ENCODE measurements at regions not wholly inside any gene's neighbourhood (a gene's known extent, or its start where the extent isn't known, plus 50 kb on each side); places are given as distances from the start of the nearest gene placed in this dataset.

DNA sequence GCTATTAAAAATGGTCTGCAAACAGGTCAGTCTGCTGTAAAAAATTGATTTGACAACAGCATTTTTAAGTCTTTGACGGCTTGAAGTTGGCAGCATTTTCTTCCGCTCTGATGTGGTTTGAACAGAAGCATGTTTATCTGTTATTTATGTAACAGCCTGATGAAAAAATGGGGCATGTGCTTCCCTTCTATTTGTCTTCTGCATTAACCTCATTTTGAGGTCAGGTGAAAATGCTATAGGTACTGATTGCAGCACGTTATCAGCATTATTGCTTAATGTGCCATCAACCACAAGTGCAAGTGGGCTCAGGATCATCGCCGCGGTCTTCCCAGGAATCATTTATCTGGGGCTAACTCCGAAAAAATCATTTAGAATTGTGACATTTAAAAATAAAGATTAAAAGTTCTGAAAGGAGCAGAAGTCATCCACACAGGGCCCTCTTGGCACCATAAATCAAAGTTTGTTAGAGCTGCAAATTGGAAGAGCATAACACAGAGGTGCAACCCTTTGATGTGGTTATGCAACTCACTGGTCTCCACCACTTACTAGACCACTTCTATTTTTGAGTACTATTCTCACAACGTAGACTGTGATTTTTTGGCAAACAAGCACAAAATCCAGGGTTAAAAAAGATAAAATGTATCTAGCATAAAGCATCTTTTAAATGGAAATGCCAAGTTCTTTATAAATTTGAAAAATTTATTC lies 307.7 kb downstream of the MDFIC start:
- H3K9me3 ChIP-seq, result peaks cover 0 to 2% (median 0%) of the 10 kb centered on the region in 12 donors
- no peak overlapping the region for H3K4me3 ChIP-seq
- DNase-seq (no peak), ATAC-seq (no peak)
- H3K27ac ChIP-seq, result no peak overlapping the region
- intact Hi-C loops (cut with DNase I), result no loop called here
- H3K4me1 ChIP-seq, result peaks cover 0 to 11% (median 0%) of the 10 kb centered on the region in 12 donors
- TF ChIP-seq, protein P1, sequence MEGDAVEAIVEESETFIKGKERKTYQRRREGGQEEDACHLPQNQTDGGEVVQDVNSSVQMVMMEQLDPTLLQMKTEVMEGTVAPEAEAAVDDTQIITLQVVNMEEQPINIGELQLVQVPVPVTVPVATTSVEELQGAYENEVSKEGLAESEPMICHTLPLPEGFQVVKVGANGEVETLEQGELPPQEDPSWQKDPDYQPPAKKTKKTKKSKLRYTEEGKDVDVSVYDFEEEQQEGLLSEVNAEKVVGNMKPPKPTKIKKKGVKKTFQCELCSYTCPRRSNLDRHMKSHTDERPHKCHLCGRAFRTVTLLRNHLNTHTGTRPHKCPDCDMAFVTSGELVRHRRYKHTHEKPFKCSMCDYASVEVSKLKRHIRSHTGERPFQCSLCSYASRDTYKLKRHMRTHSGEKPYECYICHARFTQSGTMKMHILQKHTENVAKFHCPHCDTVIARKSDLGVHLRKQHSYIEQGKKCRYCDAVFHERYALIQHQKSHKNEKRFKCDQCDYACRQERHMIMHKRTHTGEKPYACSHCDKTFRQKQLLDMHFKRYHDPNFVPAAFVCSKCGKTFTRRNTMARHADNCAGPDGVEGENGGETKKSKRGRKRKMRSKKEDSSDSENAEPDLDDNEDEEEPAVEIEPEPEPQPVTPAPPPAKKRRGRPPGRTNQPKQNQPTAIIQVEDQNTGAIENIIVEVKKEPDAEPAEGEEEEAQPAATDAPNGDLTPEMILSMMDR (IDR thresholded peaks at IDR 0.05), result no peak
- no peak for TF ChIP-seq POLR2A (IDR thresholded peaks at IDR 0.05)
- H3K36me3 ChIP-seq, result no peaks in the 10 kb centered on the region
- WGBS, 4 donors, result 83 to 89% (median 86%) methylated on average over 8 of the region's 8 CpGs
- H3K27me3 ChIP-seq, result no peaks in the 10 kb centered on the region

DNA sequence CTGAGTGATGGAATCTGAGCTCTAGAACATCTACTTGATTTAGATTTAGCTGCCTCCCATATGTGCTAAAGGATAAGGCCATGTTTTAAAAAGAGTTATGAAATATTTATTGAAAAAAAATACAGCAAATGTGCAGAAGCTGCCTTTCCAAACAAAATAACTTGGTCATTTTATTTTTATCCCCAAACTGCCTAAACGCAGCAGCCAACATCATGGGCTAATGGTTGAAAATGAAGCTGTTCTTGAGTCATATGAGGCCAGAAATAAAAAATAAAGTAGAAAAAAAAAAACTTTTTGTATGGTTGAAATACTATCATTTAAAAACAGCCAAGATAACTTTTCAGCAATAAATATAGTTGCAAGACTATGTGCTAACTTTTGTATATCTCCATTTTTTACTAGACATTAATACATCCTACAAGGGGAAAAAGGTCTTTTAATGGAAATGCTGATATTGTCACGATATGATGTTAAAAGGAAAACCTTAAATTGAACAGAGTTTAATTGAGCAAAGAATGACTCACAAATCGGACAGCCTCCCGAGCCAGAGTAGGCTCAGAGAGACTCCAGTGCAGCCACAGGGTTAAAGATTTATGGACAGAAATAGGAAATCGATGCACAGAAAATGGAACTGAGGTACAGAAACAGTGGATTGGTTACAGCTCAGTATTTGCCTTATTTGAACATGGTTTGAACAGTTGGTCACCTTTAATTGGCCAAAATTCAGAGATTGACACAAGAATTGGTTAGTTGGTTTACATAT lies 305.8 kb downstream of the MDFIC start:
- intact Hi-C loops (cut with DNase I), result no loop called here
- Histone ChIP-seq H3K27me3 (no peaks in the 10 kb centered on the region), H3K4me1 (peaks cover 0 to 11% (median 0%) of the 10 kb centered on the region in 12 donors), H3K4me3 (no peak overlapping the region), H3K9me3 (no peaks in the 10 kb centered on the region), H3K36me3 (no peaks in the 10 kb centered on the region), H3K27ac (no peak overlapping the region)
- TF ChIP-seq, protein P1 (IDR thresholded peaks at IDR 0.05), result no peak
- TF ChIP-seq POLR2A (IDR thresholded peaks at IDR 0.05), result no peak
- WGBS, 4 donors, result 89 to 93% (median 92%) methylated on average over 5 of the region's 5 CpGs
- no peak for ATAC-seq
- no peak for DNase-seq

DNA sequence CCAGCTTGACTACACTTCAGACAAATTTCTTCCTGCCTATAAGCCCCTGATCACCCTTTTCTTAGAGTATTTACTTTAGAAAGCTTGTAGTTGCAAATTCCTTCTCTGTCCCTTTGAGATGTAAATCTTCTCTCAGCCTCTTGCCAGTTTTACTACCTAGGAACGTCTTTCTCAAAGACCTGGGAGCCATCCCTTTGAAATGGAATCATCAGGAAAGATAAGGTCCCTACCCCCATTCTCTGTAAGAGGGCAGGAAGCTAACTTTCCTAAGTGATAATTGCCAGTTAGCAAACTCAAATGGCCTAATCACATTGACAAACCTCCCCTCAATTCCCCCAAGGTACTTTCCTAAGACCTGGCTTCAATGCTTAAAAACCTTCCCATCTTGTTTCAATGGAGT lies 304.5 kb downstream of the MDFIC start:
- DNase-seq (no peak), ATAC-seq (no peak)
- Histone ChIP-seq H3K36me3 (no peaks in the 10 kb centered on the region), H3K27me3 (no peaks in the 10 kb centered on the region), H3K4me1 (peaks cover 0 to 9% (median 0%) of the 10 kb centered on the region in 12 donors), H3K27ac (no peak overlapping the region), H3K4me3 (no peak overlapping the region), H3K9me3 (no peaks in the 10 kb centered on the region)
- WGBS, 4 donors, result 76 to 96% (median 85%) methylated on average over 1 of the region's 1 CpG
- intact Hi-C loops (cut with DNase I), result no loop called here
- no peak for TF ChIP-seq POLR2A (IDR thresholded peaks at IDR 0.05)
- TF ChIP-seq, protein P1 (IDR thresholded peaks at IDR 0.05), result no peak

DNA sequence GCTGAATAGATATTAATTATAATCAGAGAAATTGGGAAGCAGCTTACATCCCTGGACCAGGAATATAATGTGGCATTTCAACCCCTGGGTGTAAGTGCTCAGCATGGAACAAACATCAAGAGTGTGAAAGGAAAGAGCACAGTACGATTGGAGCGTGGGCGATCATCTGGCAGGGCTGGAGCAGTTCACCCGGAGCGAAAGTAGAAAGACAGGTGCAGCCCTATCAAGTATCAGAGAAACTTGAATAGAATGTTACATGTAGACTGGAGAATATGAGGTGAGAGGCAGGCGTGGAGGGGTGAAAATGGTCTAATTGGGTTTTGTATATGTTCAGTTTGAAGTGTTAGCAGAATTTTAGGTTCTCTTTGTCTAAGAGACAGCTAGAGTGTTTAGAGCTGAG lies 303.0 kb downstream of the MDFIC start:
- no peaks in the 10 kb centered on the region for H3K4me1 ChIP-seq
- ATAC-seq, result no peak
- no peaks in the 10 kb centered on the region for H3K9me3 ChIP-seq

More for the DNA sequence above, 303.0 kb downstream of the MDFIC start:
- DNase-seq, result no peak
- Histone ChIP-seq H3K27me3 (no peaks in the 10 kb centered on the region), H3K36me3 (no peaks in the 10 kb centered on the region), H3K4me3 (no peak overlapping the region), H3K27ac (no peak overlapping the region)
- no peak for TF ChIP-seq POLR2A (IDR thresholded peaks at IDR 0.05)
- TF ChIP-seq, protein P1 (IDR thresholded peaks at IDR 0.05), result no peak
- WGBS, 4 donors, result 80 to 96% (median 89%) methylated on average over 6 of the region's 6 CpGs
- intact Hi-C loops (cut with DNase I), result no loop called here

Data from heart left ventricle (tissue), 16 donors.